Skeletal muscle cell (primary cell): ENCODE measurements at regions not wholly inside any gene's neighbourhood (a gene's known extent, or its start where the extent isn't known, plus 50 kb on each side); places are given as distances from the start of the nearest gene placed in this dataset.
"Not testable (repeated sequence)": the region's sequence is repeated elsewhere in the genome, so short reads cannot be mapped to it uniquely, and the experiment has no call there.

Experiments
- DNase-seq: peaks from one replicate; pipeline ENCODE4 v3.0.0-alpha.2; 2010; ENCODE audit warnings: low read depth
- H3K4me3 ChIP-seq: 2 replicates; pipeline ENCODE4 v1.5.1; 2011; ENCODE audit warnings: low read depth, mild to moderate bottlenecking, control low read depth, low read length, moderate library complexity

GRCh38 chr5:168117469-168117868, 174.0 kb upstream of the WWC1 start:
- no peak overlapping the region for H3K4me3 ChIP-seq
- DNase-seq = no peak

GRCh38 chr5:168118042-168118668, 173.3 kb upstream of the WWC1 start:
- no peak for DNase-seq
- no peak overlapping the region for H3K4me3 ChIP-seq

GRCh38 chr5:168120401-168121137, 170.9 kb upstream of the WWC1 start:
- DNase-seq = no peak
- no peak overlapping the region for H3K4me3 ChIP-seq

GRCh38 chr5:168121138-168121494, 170.3 kb upstream of the WWC1 start:
- H3K4me3 ChIP-seq = no peak overlapping the region
- DNase-seq = no peak

- no peak overlapping the region for H3K4me3 ChIP-seq
- no peak for DNase-seq
Observed at GRCh38 chr5:168123631-168124528, 167.6 kb upstream of the WWC1 start.

GRCh38 chr5:168125445-168126199, 165.8 kb upstream of the WWC1 start:
- no peak for DNase-seq
- H3K4me3 ChIP-seq = no peak overlapping the region

GRCh38 chr5:168126606-168127005, 164.8 kb upstream of the WWC1 start:
- no peak overlapping the region for H3K4me3 ChIP-seq

GRCh38 chr5:168128111-168128510, 163.3 kb upstream of the WWC1 start:
- no peak overlapping the region for H3K4me3 ChIP-seq
- DNase-seq = no peak

More at GRCh38 chr5:168126606-168127005, 164.8 kb upstream of the WWC1 start:
- DNase-seq = no peak

GRCh38 chr5:168128557-168128956, 162.9 kb upstream of the WWC1 start:
- H3K4me3 ChIP-seq = no peak overlapping the region
- no peak for DNase-seq

GRCh38 chr5:168131519-168131918, 159.9 kb upstream of the WWC1 start:
- H3K4me3 ChIP-seq = no peak overlapping the region
- no peak for DNase-seq

GRCh38 chr5:168132241-168132641, 159.2 kb upstream of the WWC1 start:
- no peak for DNase-seq

GRCh38 chr5:168135897-168136296, 155.5 kb upstream of the WWC1 start:
- H3K4me3 ChIP-seq = no peak overlapping the region
- DNase-seq = no peak

More at GRCh38 chr5:168132241-168132641, 159.2 kb upstream of the WWC1 start:
- no peak overlapping the region for H3K4me3 ChIP-seq

GRCh38 chr5:168136340-168136739, 155.1 kb upstream of the WWC1 start:
- no peak for DNase-seq
- no peak overlapping the region for H3K4me3 ChIP-seq

- DNase-seq = no peak
- no peak overlapping the region for H3K4me3 ChIP-seq
Observed at GRCh38 chr5:168137265-168137664, 154.2 kb upstream of the WWC1 start.

- DNase-seq = no peak
- no peak overlapping the region for H3K4me3 ChIP-seq
Observed at GRCh38 chr5:168140241-168140640, 151.2 kb upstream of the WWC1 start.

- H3K4me3 ChIP-seq = no peak overlapping the region
- no peak for DNase-seq
Observed at GRCh38 chr5:168142402-168142801, 149.0 kb upstream of the WWC1 start.

- not testable (repeated sequence) for H3K4me3 ChIP-seq, DNase-seq
Observed at GRCh38 chr5:168143521-168143920, 147.9 kb upstream of the WWC1 start.

GRCh38 chr5:168147106-168147505, 144.3 kb upstream of the WWC1 start:
- no peak for DNase-seq

GRCh38 chr5:168147568-168148360, 143.7 kb upstream of the WWC1 start:
- no peak for DNase-seq
- no peak overlapping the region for H3K4me3 ChIP-seq

More at GRCh38 chr5:168147106-168147505, 144.3 kb upstream of the WWC1 start:
- no peak overlapping the region for H3K4me3 ChIP-seq
